Stimulated activated CD8-positive, alpha-beta memory T cell treated with anti-CD3 and anti-CD28 coated beads, Interleukin-4, amount 100 ng/mL, for 4 hours (primary cell): ENCODE measurements at regions not wholly inside any gene's neighbourhood (a gene's known extent, or its start where the extent isn't known, plus 50 kb on each side); places are given as distances from the start of the nearest gene placed in this dataset.

Experiments used
- DNase-seq, 2 donors: peaks; one replicate each; pipeline ENCODE4 v3.0.0-alpha.2; 2020; ENCODE audit warnings: low read depth in 2 of 2, low spot score in 1 of 2

- DNase-seq = no peak
Measured at GRCh38 chr12:27179400-27180214, 64.5 kb upstream of the STK38L start.

DNA sequence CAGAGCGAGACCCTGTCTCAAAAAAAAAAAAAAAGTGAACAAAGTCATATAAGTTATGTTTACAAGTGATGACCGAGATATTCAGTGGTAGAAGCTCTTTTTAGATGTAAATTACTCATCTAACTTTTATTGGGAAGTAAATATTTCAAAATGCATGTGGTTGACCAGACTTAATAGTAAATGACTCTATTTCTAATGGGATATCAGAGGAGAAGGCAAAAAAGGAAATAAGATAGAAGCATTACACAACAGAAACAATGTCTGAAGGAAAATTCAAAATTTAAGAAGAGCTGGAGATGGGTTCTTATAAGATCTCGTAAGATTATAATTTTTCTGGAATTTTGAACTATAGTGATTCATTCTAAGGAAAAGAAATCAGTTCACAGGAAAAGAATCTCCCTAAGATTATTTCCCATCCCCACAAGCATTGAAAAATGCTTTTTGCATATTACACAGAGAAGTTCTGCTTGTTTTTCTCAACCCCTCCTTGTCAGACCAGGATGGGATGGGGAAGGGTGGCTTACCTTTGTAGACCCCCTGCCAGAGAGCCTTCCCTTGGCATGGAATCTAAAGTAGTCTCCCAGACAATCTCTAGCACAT lies 63.1 kb upstream of the STK38L start:
- no peak for DNase-seq

DNA sequence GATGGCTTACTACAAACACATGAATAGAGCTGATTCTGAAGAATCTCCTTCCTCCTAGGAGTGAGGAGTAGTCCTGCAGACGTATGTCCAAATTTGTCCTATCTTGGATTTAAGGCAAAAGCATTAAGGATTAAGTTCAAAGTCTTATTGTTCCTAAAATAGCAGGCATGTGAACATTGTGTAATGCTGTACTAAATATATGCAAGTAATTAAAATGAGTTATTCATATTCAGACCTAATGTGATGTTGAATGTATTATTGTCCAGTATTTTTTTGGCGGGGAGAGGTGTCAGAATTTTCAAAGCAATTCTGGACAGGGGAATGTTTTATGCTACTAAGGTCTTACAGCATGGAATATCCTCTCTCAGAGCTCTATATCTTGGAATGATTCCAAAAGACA lies 60.7 kb upstream of the STK38L start:
- no peak for DNase-seq

DNA sequence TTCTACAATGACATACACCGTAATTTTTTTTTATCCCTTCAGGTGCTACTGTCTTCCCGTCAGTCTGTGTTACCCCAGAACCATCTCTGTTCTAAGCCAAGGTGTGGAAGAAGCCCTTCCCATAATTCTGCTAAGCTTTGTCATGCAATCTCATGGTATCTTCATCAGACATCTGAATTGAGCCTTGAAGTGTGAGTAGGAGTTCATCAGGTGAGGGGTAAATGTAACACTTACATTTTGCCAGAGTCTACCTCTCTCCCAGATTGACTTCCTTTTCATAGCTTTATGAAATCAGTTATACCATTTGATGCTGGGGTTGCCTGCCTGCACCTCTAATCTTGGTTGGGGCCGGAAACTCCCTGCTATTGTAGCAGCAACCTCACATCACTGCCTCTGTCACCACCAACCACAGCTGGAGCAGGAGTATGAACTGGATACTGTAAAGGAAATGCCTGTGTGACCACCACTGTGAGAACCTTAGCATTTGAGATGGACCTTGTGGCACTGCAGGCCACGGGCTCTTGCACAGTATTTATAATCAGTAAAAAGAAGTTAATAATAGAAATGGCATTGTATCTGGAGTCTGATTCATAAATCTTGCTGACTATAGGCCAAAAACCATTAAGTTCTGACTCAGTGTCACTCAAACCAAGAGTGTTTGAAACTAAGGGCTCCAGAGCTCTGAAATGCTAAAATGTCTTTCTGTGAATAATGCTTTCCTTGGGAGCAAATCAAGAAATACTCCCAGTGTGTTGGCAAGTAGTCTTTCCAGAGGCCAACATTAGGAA lies 58.7 kb upstream of the STK38L start:
- DNase-seq = no peak

- no peak for DNase-seq
Measured at GRCh38 chr12:27186022-27186839, 57.9 kb upstream of the STK38L start.

- DNase-seq = no peak
Measured at GRCh38 chr12:27187697-27188096, 56.4 kb upstream of the STK38L start.

GRCh38 chr12:27190761-27191160 lies 53.3 kb upstream of the STK38L start:
- no peak for DNase-seq

DNA sequence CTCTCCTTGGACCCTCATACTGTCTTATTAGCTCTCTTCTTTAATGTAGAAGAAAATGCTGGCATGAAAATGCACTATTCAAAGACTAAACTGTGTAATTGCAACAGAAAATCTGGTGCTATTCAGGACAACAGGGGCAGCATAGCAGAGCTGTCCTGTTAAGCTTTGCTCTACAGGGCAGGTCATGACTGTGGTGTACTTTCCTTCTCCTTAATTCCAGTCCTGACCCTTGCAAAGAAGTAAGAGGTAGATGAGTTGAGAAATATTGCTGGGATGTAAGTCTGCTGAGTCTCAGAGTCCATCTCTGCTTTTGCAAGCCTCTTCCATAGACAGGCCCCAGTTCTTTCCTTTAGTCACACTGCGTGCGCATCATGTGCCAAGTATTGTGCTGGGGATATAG lies 52.6 kb upstream of the STK38L start:
- DNase-seq = no peak

DNA sequence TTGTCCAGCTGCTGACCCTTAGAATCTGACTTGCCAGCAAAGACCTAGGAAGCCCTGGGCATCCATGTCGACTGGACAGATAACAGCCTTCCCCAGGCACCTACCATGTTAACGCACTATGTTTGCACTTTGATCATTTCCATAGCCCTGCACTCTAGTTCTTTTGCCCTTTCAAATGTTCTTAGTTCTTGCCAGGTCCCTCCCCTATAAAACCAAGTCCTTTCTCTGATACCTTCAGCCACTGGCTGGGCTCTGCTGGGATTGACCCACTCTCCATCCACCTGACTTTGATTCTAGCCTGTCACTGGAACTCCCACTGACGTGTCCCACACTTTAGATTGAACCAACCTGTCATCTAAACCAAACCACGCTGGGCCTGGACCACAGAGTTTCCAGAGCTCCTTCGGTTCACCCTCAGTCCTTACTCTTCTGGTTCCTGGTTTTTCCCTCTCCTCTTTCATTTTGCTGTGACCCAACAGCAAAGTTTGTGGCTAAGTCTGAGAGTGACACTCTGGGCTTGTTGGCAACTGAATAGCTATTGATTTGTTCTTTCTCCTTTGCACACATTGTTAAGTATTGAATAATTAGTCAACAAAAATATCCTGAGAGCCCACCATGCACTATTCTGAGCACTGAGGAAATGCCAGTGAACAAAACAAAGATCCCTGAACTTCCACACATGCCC lies 51.8 kb upstream of the STK38L start:
- DNase-seq = no peak

GRCh38 chr12:27193106-27193505 lies 51.0 kb upstream of the STK38L start:
- no peak for DNase-seq

GRCh38 chr12:27193854-27194544 lies 50.1 kb upstream of the STK38L start:
- no peak for DNase-seq
